HepG2 (cell line): ENCODE measurements at regions not wholly inside any gene's neighbourhood (a gene's known extent, or its start where the extent isn't known, plus 50 kb on each side); places are given as distances from the start of the nearest gene placed in this dataset.
A peak's percentile ranks its signal among the peaks of the same experiment; 100 is the strongest.

Source experiments
- EZH2 ChIP-seq: conservative IDR thresholded peaks from 2 replicates; pipeline ENCODE4 v1.6.1; 2012; ENCODE audit warnings: mild to moderate bottlenecking, low read depth, low read length, moderate library complexity
- JDP2 ChIP-seq: sonication (generic); formaldehyde crosslinking; IDR thresholded peaks from 2 replicates; pipeline ENCODE4 v1.8.1; 2022; ENCODE audit warnings: missing genetic modification reagents, borderline replicate concordance
- MED1 ChIP-seq: sonication (generic); formaldehyde crosslinking; IDR thresholded peaks from 2 replicates; pipeline ENCODE4 v1.4.0; 2020; ENCODE audit warnings: missing genetic modification reagents
- POLR2A ChIP-seq, 2 experiments: IDR thresholded peaks; 2 replicates each; pipeline ENCODE4 v1.6.1; 2011; ENCODE audit warnings: low read depth in 2 of 2, low read length in 2 of 2, mild to moderate bottlenecking in 1 of 2, moderate library complexity in 1 of 2; ENCODE audit not compliant: insufficient read depth in 1 of 2
- POLR2AphosphoS5 ChIP-seq: IDR thresholded peaks from 2 replicates; pipeline ENCODE4 v1.6.1; 2012; ENCODE audit warnings: low read depth, low read length
- RFX5 ChIP-seq: IDR thresholded peaks from 2 replicates; pipeline ENCODE4 v1.6.1; 2011; ENCODE audit warnings: low read depth, low read length, improper control_type of control experiment
- TP53 ChIP-seq: sonication (generic); formaldehyde crosslinking; conservative IDR thresholded peaks from 2 replicates; pipeline ENCODE4 v1.4.0; 2020; ENCODE audit warnings: missing genetic modification reagents
- ZNF274 ChIP-seq: sonication (generic); formaldehyde crosslinking; IDR thresholded peaks from 2 replicates; pipeline ENCODE4 v1.5.1; 2020; ENCODE audit warnings: mild to moderate bottlenecking, missing genetic modification reagents
- ZNF709 ChIP-seq: sonication (generic); formaldehyde crosslinking; IDR thresholded peaks from 2 replicates; pipeline ENCODE4 v1.5.0; 2020; ENCODE audit warnings: mild to moderate bottlenecking, missing genetic modification reagents
- TF ChIP-seq, protein P1 (sequence below): sonication (generic); formaldehyde crosslinking; IDR thresholded peaks from 2 replicates; pipeline ENCODE4 v1.5.0; 2020; ENCODE audit warnings: mild to moderate bottlenecking, missing genetic modification reagents, moderate library complexity
- TF ChIP-seq, protein P2 (sequence below): sonication (generic); formaldehyde crosslinking; IDR thresholded peaks from 2 replicates; pipeline ENCODE4 v1.8.0; 2022; ENCODE audit warnings: missing genetic modification reagents, mild to moderate bottlenecking, moderate library complexity, borderline replicate concordance

DNA sequence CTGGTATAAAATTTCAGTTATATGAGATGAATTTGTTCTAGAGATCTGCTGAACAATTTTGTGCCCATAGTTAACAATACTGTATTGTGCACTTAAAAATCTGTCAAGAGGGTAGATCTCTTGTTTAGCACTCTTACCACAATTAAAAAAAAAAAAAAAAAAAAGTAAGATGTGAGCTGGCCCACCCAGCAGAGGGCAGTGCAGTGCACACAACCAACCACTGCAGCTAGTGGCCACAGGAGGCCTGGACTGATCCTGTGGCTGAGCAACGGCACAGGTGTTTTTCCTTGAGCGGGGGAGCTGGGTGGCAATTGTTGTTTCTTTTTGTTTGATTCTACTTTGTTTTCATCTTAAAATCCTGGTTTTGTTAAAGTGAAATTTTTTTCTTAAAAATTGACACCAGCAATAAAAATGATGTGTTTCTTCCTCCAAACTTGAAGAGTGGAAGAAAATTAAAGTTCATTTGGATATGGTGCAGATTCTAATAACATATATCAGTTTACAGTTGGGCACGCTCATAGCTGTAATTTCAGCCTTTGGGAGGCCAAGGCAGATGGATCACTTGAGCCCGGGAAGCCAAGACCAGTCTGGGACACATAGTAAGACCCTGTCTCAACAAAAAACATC lies 171.1 kb upstream of the TBX20 start:
- no peak for TF ChIP-seq ZNF709 (CRISPR knock-in tag)
- TF ChIP-seq JDP2 = no peak
- no peak for TF ChIP-seq EZH2
- TF ChIP-seq, protein P1, sequence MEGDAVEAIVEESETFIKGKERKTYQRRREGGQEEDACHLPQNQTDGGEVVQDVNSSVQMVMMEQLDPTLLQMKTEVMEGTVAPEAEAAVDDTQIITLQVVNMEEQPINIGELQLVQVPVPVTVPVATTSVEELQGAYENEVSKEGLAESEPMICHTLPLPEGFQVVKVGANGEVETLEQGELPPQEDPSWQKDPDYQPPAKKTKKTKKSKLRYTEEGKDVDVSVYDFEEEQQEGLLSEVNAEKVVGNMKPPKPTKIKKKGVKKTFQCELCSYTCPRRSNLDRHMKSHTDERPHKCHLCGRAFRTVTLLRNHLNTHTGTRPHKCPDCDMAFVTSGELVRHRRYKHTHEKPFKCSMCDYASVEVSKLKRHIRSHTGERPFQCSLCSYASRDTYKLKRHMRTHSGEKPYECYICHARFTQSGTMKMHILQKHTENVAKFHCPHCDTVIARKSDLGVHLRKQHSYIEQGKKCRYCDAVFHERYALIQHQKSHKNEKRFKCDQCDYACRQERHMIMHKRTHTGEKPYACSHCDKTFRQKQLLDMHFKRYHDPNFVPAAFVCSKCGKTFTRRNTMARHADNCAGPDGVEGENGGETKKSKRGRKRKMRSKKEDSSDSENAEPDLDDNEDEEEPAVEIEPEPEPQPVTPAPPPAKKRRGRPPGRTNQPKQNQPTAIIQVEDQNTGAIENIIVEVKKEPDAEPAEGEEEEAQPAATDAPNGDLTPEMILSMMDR (CRISPR knock-in tag) = peak; percentile 73
- no peak for TF ChIP-seq ZNF274 (CRISPR knock-in tag)
- TF ChIP-seq MED1 = no peak
- TF ChIP-seq TP53 = no peak
- TF ChIP-seq RFX5 = no peak
- TF ChIP-seq, protein P2, sequence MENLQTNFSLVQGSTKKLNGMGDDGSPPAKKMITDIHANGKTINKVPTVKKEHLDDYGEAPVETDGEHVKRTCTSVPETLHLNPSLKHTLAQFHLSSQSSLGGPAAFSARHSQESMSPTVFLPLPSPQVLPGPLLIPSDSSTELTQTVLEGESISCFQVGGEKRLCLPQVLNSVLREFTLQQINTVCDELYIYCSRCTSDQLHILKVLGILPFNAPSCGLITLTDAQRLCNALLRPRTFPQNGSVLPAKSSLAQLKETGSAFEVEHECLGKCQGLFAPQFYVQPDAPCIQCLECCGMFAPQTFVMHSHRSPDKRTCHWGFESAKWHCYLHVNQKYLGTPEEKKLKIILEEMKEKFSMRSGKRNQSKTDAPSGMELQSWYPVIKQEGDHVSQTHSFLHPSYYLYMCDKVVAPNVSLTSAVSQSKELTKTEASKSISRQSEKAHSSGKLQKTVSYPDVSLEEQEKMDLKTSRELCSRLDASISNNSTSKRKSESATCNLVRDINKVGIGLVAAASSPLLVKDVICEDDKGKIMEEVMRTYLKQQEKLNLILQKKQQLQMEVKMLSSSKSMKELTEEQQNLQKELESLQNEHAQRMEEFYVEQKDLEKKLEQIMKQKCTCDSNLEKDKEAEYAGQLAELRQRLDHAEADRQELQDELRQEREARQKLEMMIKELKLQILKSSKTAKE (CRISPR knock-in tag) = no peak
- no peak for TF ChIP-seq POLR2A (IDR thresholded peaks at IDR 0.05; ENCODE audit: insufficient read depth in 1 of 2, low read depth in 2 of 2, low read length in 2 of 2)
- TF ChIP-seq POLR2AphosphoS5 = no peak
